B cell (primary cell): ENCODE measurements at regions not wholly inside any gene's neighbourhood (a gene's known extent, or its start where the extent isn't known, plus 50 kb on each side); places are given as distances from the start of the nearest gene placed in this dataset.
"Not testable (repeated sequence)": the region's sequence is repeated elsewhere in the genome, so short reads cannot be mapped to it uniquely, and the experiment has no call there.

Experiments used
- ATAC-seq: fragments of 200-7000 bp; cut with Tn5 transposase; one replicate; pipeline ENCODE4 v1.10.0; 2021; ENCODE audit warnings: low read depth, mild to moderate bottlenecking, moderate number of reproducible peaks, moderate library complexity
- CTCF ChIA-PET: fragments of 350-600 bp; sonication (Branson Sonifier 250); formaldehyde crosslinking; loops from one replicate; lab custom pipeline; 2021; ENCODE audit warnings: antibody characterized with exemption, inconsistent platforms; lab: Charles Lee
- POLR2A ChIA-PET: fragments of 350-600 bp; sonication (Branson Sonifier 250); formaldehyde crosslinking; loops from one replicate; lab custom pipeline; 2021; ENCODE audit warnings: antibody characterized with exemption; lab: Charles Lee
- DNase-seq: peaks from one replicate; pipeline ENCODE4 v3.0.0; 2013
- H2AFZ ChIP-seq: 2 replicates; pipeline ENCODE4 v1.6.1; 2012; ENCODE audit warnings: mild to moderate bottlenecking, low read depth, low read length; ENCODE audit not compliant: insufficient read depth, poor library complexity, severe bottlenecking
- H3K27ac ChIP-seq, 2 donors: 1 replicate in 1 of 2; 2 replicates in 1 of 2; pipeline ENCODE4 v1.5.1; 2012 to 2013; ENCODE audit warnings: low read length in 2 of 2, mild to moderate bottlenecking in 2 of 2, moderate library complexity in 1 of 2
- H3K27me3 ChIP-seq, 4 experiments: fragments of 200-600 bp in 1 of 4; sonication (generic) in 1 of 4; replicated peaks in 1 of 4; 1 replicate in 2 of 4; 2 replicates in 2 of 4; pipeline versions ENCODE4 v1.6.1 to v1.7.0; 2013 to 2016; ENCODE audit warnings: low read length in 3 of 4, mild to moderate bottlenecking in 2 of 4, mixed read lengths in 1 of 4, moderate library complexity in 1 of 4; ENCODE audit not compliant: insufficient read depth in 4 of 4, control insufficient read depth in 3 of 4; ENCODE audit errors: control extremely low read depth in 1 of 4
- H3K36me3 ChIP-seq, 2 experiments: replicated peaks in 1 of 2; 1 replicate in 1 of 2; 2 replicates in 1 of 2; pipeline versions ENCODE4 v1.6.1 to v1.7.1; 2013; ENCODE audit warnings: low read length in 1 of 2; ENCODE audit not compliant: insufficient read depth in 2 of 2, control insufficient read depth in 1 of 2; ENCODE audit errors: control extremely low read depth in 1 of 2, extremely low read depth in 1 of 2
- H3K4me1 ChIP-seq, 2 donors: fragments of 200-600 bp in 1 of 2; sonication (generic) in 1 of 2; 1 replicate in 1 of 2; 2 replicates in 1 of 2; pipeline versions ENCODE4 v1.5.1 to v1.6.1; 2013 to 2017; ENCODE audit warnings: low read length in 2 of 2; ENCODE audit not compliant: control insufficient read depth in 2 of 2, insufficient read depth in 2 of 2
- H3K4me2 ChIP-seq: replicated peaks from 2 replicates; pipeline ENCODE3; 2012; ENCODE audit warnings: mild to moderate bottlenecking, low read depth, low read length; ENCODE audit not compliant: poor library complexity, severe bottlenecking
- H3K4me3 ChIP-seq, 5 experiments: fragments of 200-600 bp in 1 of 5; sonication (generic) in 1 of 5; 1 replicate in 3 of 5; 2 replicates in 2 of 5; pipeline versions ENCODE4 v1.5.1 to v1.7.0; 2011 to 2016; ENCODE audit warnings: low read length in 4 of 5, mild to moderate bottlenecking in 4 of 5, low read depth in 2 of 5, control low read depth in 1 of 5, moderate library complexity in 1 of 5; ENCODE audit not compliant: insufficient read depth in 1 of 5; ENCODE audit errors: control extremely low read depth in 1 of 5, extremely low read depth in 1 of 5
- H3K79me2 ChIP-seq: fragments of 200-600 bp; sonication (generic); one replicate; pipeline ENCODE4 v1.6.0; 2016; ENCODE audit warnings: low read length; ENCODE audit not compliant: control insufficient read depth, insufficient read depth
- H3K9ac ChIP-seq: fragments of 200-600 bp; sonication (generic); 2 replicates; pipeline ENCODE4 v1.6.1; 2017; ENCODE audit warnings: mild to moderate bottlenecking, low read length, moderate library complexity
- H3K9me3 ChIP-seq, 3 donors: one replicate each; pipeline versions ENCODE4 v1.6.1 to v1.7.1; 2013; ENCODE audit warnings: low read length in 2 of 3; ENCODE audit not compliant: control insufficient read depth in 2 of 3, insufficient read depth in 1 of 3; ENCODE audit errors: control extremely low read depth in 1 of 3
- H4K20me1 ChIP-seq: 2 replicates; pipeline ENCODE4 v1.6.0; 2012; ENCODE audit warnings: mild to moderate bottlenecking, low read length; ENCODE audit not compliant: insufficient read depth, control insufficient read depth, poor library complexity, severe bottlenecking
- H3K27ac Mint-ChIP-seq: one replicate; pipeline ENCODE4 v1.8.0; 2021; ENCODE audit warnings: mixed read lengths
- H3K27me3 Mint-ChIP-seq: one replicate; pipeline ENCODE4 v1.8.0; 2021; ENCODE audit warnings: mixed read lengths
- H3K4me1 Mint-ChIP-seq: one replicate; pipeline ENCODE4 v1.8.0; 2021; ENCODE audit warnings: mixed read lengths
- H3K4me3 Mint-ChIP-seq: one replicate; pipeline ENCODE4 v1.8.0; 2021; ENCODE audit warnings: mixed read lengths
- H3K9me3 Mint-ChIP-seq: one replicate; pipeline ENCODE4 v1.8.0; 2022; ENCODE audit warnings: mixed read lengths; ENCODE audit not compliant: insufficient read depth
- EZH2 ChIP-seq: IDR thresholded peaks from 2 replicates; pipeline ENCODE4 v1.6.1; 2012; ENCODE audit warnings: borderline replicate concordance, low read depth, mild to moderate bottlenecking, moderate library complexity, low read length; ENCODE audit not compliant: insufficient read depth, poor library complexity, severe bottlenecking
- WGBS: methylation state at CpG from one replicate; pipeline ENCODE4 v1.1.5; 2013; ENCODE audit warnings: missing lambda C conversion rate; ENCODE audit not compliant: insufficient coverage; 5-methylcytosine and 5-hydroxymethylcytosine counted together
- intact Hi-C: fragments of 100-400 bp; cut with micrococcal nuclease; formaldehyde crosslinking; loops from one replicate; pipeline ENCODE4 v1.10.0; 2022
- TF ChIP-seq, protein P1 (sequence below): fragments of 200-600 bp; IDR thresholded peaks from one replicate; pipeline ENCODE4 v1.8.0; 2022; ENCODE audit warnings: antibody characterized with exemption, mild to moderate bottlenecking

DNA sequence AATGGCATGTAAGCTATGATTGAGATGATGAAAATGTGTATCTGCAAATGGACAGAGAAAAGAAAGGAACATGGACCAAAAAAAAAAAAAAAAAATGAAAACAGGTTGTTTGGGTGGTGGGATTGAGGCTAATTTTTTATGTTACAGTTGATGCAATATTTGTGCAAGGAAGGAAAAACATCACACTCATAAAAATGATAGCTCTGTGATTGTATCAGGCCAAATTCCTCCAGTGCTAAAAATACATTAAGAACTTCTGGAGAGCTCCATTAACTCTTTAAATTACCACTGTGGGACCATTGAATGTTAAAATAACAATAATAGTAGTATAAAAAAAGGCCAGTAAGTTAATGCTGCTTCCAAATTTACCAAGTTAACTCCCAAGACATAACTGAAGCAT is 79.5 kb upstream of the MSX2 start:
- Mint-ChIP-seq H3K27ac (no peak overlapping the region), H3K4me1 (no peaks in the 10 kb centered on the region), H3K9me3 (peaks cover 8% of the 10 kb centered on the region), H3K27me3 (no peaks in the 10 kb centered on the region), H3K4me3 (no peak overlapping the region)
- H3K27me3 ChIP-seq = no peaks in the 10 kb centered on the region
- H4K20me1 ChIP-seq = no peaks in the 10 kb centered on the region
- H2AFZ ChIP-seq = no peak overlapping the region
- no peaks in the 10 kb centered on the region for H3K4me1 ChIP-seq
- no peak for DNase-seq
- no peak overlapping the region for H3K4me2 ChIP-seq
- no peak overlapping the region for H3K27ac ChIP-seq
- no peaks in the 10 kb centered on the region for H3K36me3 ChIP-seq
- ChIA-PET POLR2A (no interaction called here), CTCF (no interaction called here)
- no peak for TF ChIP-seq EZH2
- TF ChIP-seq, protein P1, sequence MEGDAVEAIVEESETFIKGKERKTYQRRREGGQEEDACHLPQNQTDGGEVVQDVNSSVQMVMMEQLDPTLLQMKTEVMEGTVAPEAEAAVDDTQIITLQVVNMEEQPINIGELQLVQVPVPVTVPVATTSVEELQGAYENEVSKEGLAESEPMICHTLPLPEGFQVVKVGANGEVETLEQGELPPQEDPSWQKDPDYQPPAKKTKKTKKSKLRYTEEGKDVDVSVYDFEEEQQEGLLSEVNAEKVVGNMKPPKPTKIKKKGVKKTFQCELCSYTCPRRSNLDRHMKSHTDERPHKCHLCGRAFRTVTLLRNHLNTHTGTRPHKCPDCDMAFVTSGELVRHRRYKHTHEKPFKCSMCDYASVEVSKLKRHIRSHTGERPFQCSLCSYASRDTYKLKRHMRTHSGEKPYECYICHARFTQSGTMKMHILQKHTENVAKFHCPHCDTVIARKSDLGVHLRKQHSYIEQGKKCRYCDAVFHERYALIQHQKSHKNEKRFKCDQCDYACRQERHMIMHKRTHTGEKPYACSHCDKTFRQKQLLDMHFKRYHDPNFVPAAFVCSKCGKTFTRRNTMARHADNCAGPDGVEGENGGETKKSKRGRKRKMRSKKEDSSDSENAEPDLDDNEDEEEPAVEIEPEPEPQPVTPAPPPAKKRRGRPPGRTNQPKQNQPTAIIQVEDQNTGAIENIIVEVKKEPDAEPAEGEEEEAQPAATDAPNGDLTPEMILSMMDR = no peak
- no peak overlapping the region for H3K4me3 ChIP-seq
- H3K79me2 ChIP-seq = no peaks in the 10 kb centered on the region
- intact Hi-C loops = no loop called here
- no peak for ATAC-seq
- H3K9me3 ChIP-seq = peaks cover 0 to 18% (median 0%) of the 10 kb centered on the region in 3 donors
- H3K9ac ChIP-seq = no peak overlapping the region

DNA sequence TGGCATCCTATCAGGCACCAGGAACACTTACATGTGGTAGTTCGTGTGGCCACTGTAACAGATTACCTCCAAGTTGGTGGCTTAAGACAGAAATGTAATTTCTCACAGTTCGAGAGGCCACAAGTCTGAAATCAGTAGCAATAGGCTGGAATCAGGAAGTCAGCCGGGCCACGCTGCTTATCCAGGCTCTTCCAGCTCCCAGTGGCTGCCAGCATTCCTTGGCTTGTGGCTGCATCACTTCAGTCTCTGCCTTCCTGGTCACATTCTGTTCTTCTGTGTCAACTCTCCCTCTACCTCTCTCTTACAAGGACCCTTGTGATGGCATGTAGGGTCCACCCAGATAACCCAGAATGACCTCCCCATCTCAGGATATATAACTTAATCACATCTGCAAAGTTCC is 78.7 kb upstream of the MSX2 start:
- no peaks in the 10 kb centered on the region for H4K20me1 ChIP-seq
- H3K4me3 Mint-ChIP-seq = no peak overlapping the region
- no peak for DNase-seq
- no peak overlapping the region for H2AFZ ChIP-seq
- no peaks in the 10 kb centered on the region for H3K4me1 ChIP-seq
- H3K9me3 ChIP-seq = peaks cover 0 to 18% (median 0%) of the 10 kb centered on the region in 3 donors
- no peak overlapping the region for H3K4me3 ChIP-seq
- no peaks in the 10 kb centered on the region for H3K36me3 ChIP-seq
- WGBS = 93% methylated on average over 4 of the region's 4 CpGs
- ChIA-PET POLR2A (no interaction called here), CTCF (no interaction called here)
- no peaks in the 10 kb centered on the region for H3K27me3 Mint-ChIP-seq
- H3K27ac ChIP-seq = no peak overlapping the region
- TF ChIP-seq EZH2 = no peak
- TF ChIP-seq, protein P1 = no peak
- H3K4me2 ChIP-seq = no peak overlapping the region
- no peak for ATAC-seq
- H3K9me3 Mint-ChIP-seq = peaks cover 8% of the 10 kb centered on the region
- H3K27ac Mint-ChIP-seq = no peak overlapping the region
- no peak overlapping the region for H3K9ac ChIP-seq
- intact Hi-C loops = no loop called here
- no peaks in the 10 kb centered on the region for H3K79me2 ChIP-seq
- no peaks in the 10 kb centered on the region for H3K4me1 Mint-ChIP-seq
- no peaks in the 10 kb centered on the region for H3K27me3 ChIP-seq

DNA sequence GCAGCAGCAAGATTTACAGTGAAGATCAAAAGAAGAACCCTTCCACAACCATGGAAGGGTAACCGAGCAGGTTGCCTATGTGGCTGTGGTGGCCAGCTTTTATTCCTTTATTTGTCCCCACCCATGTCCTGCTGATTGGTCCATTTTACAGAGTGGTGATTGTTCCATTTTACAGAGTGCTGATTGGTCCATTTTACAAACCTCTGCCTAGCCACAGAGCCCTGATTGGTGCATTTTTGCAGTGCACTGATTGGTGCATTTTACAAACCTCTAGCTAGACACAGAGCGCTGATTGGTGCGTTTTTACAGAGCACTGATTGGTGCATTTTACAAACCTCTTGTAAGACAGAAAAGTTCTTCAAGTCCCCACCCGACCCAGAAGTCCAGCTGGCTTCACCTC is 75.8 kb upstream of the MSX2 start:
- H3K27ac Mint-ChIP-seq, H3K4me1 Mint-ChIP-seq, H3K79me2 ChIP-seq, H3K4me3 Mint-ChIP-seq, H3K9me3 Mint-ChIP-seq, H3K27me3 Mint-ChIP-seq, H3K27ac ChIP-seq, POLR2A ChIA-PET, DNase-seq, CTCF ChIA-PET, ATAC-seq, H3K4me3 ChIP-seq, H3K4me2 ChIP-seq, H2AFZ ChIP-seq, H3K4me1 ChIP-seq, H3K9ac ChIP-seq, H3K36me3 ChIP-seq, H4K20me1 ChIP-seq, H3K27me3 ChIP-seq, intact Hi-C loops: not testable (repeated sequence)
- H3K9me3 ChIP-seq = peaks cover 0 to 18% (median 0%) of the 10 kb centered on the region in 3 donors
- 73% methylated on average over 3 of the region's 4 CpGs for WGBS
